Mesothelial cell of epicardium (in vitro differentiated cells): ENCODE measurements at regions not wholly inside any gene's neighbourhood (a gene's known extent, or its start where the extent isn't known, plus 50 kb on each side); places are given as distances from the start of the nearest gene placed in this dataset.

ENCODE experiments used
- DNase-seq, 2 experiments: peaks; one replicate each; pipeline ENCODE4 v3.0.0; 2021; ENCODE audit warnings: low spot score in 2 of 2; ENCODE audit not compliant: unreplicated experiment in 2 of 2
- H3K27ac Mint-ChIP-seq: 2 replicates; pipeline ENCODE4 v1.8.0; 2021; ENCODE audit warnings: mixed read lengths
- H3K27me3 Mint-ChIP-seq: 2 replicates; pipeline ENCODE4 v1.8.0; 2021; ENCODE audit warnings: low read depth, mixed read lengths
- H3K36me3 Mint-ChIP-seq: 2 replicates; pipeline ENCODE4 v1.8.0; 2021; ENCODE audit warnings: mixed read lengths
- H3K4me1 Mint-ChIP-seq: 2 replicates; pipeline ENCODE4 v1.8.0; 2021; ENCODE audit warnings: mixed read lengths
- H3K4me3 Mint-ChIP-seq: 2 replicates; pipeline ENCODE4 v1.8.0; 2021; ENCODE audit warnings: mild to moderate bottlenecking, moderate library complexity, mixed read lengths
- H3K9me3 Mint-ChIP-seq: 2 replicates; pipeline ENCODE4 v1.8.0; 2021; ENCODE audit warnings: mixed read lengths
- CTCF ChIP-seq: fragments of 200-600 bp; sonication (generic); IDR thresholded peaks from one replicate; pipeline ENCODE4 v1.5.0; 2021; ENCODE audit warnings: antibody characterized with exemption; ENCODE audit not compliant: unreplicated experiment

- Mint-ChIP-seq H3K27ac (no peak overlapping the region), H3K27me3 (no peaks in the 10 kb centered on the region), H3K4me3 (no peak overlapping the region), H3K9me3 (peaks cover 3% of the 10 kb centered on the region), H3K4me1 (no peaks in the 10 kb centered on the region), H3K36me3 (no peaks in the 10 kb centered on the region)
- no peak for TF ChIP-seq CTCF
- DNase-seq: no peak
Observed at GRCh38 chr7:124208642-124209041, 175.8 kb upstream of the TMEM229A start.

DNA sequence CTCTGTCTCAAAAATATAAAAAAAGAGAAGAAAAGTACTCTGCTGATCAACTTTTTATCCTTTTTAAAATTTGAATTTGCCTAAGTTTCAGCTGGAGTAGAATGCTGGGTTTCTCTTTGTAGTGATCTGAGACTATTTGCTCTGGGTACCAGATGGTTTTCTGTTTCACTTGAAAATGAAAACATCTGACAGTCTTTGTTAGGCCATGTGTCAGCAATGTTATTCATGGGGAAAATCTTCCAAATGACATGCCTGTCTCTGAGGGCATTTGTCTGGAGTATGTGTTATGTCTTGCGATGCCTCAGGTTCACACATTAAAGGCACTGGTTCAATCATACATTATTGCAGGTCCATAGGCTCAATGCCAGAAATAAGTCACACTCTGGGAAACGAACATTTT is 175.3 kb upstream of the TMEM229A start:
- no peak for DNase-seq
- H3K4me3 Mint-ChIP-seq: no peak overlapping the region
- H3K27ac Mint-ChIP-seq: no peak overlapping the region
- H3K36me3 Mint-ChIP-seq: no peaks in the 10 kb centered on the region
- TF ChIP-seq CTCF: no peak
- H3K27me3 Mint-ChIP-seq: no peaks in the 10 kb centered on the region
- H3K4me1 Mint-ChIP-seq: no peaks in the 10 kb centered on the region
- H3K9me3 Mint-ChIP-seq: peaks cover 3% of the 10 kb centered on the region

DNA sequence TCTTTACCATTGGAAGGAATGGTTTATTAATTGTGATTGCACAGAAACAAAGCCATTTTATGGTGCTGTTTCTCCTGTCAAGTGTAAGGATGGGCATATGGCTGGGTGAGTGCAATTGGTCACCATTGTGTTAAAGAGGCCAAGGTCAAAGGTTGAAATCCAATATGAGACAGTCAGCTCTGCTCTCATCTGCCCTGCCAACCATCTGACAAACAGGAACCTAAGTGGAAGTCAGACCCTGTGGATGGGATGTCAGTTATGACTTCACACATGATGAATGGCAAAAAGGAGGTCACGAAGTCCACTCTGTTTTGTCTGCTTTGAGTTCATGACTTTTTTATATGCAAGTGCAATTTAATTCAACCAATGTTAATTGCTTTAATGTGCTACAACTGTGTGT is 172.7 kb upstream of the TMEM229A start:
- no peaks in the 10 kb centered on the region for H3K36me3 Mint-ChIP-seq
- no peak for DNase-seq
- no peaks in the 10 kb centered on the region for H3K27me3 Mint-ChIP-seq
- no peak overlapping the region for H3K4me3 Mint-ChIP-seq
- no peak overlapping the region for H3K27ac Mint-ChIP-seq
- no peaks in the 10 kb centered on the region for H3K9me3 Mint-ChIP-seq
- H3K4me1 Mint-ChIP-seq: no peaks in the 10 kb centered on the region
- TF ChIP-seq CTCF: no peak

- Mint-ChIP-seq H3K9me3 (no peaks in the 10 kb centered on the region), H3K27ac (no peak overlapping the region), H3K36me3 (no peaks in the 10 kb centered on the region), H3K4me1 (no peaks in the 10 kb centered on the region), H3K4me3 (no peak overlapping the region), H3K27me3 (no peaks in the 10 kb centered on the region)
- no peak for TF ChIP-seq CTCF
- no peak for DNase-seq
Observed at GRCh38 chr7:124202546-124202945, 169.7 kb upstream of the TMEM229A start.

GRCh38 chr7:124201768-124202349 is 169.0 kb upstream of the TMEM229A start:
- no peak for TF ChIP-seq CTCF
- Mint-ChIP-seq H3K4me3 (no peak overlapping the region), H3K27me3 (no peaks in the 10 kb centered on the region), H3K4me1 (no peaks in the 10 kb centered on the region), H3K9me3 (no peaks in the 10 kb centered on the region), H3K36me3 (no peaks in the 10 kb centered on the region), H3K27ac (no peak overlapping the region)
- DNase-seq: no peak

DNA sequence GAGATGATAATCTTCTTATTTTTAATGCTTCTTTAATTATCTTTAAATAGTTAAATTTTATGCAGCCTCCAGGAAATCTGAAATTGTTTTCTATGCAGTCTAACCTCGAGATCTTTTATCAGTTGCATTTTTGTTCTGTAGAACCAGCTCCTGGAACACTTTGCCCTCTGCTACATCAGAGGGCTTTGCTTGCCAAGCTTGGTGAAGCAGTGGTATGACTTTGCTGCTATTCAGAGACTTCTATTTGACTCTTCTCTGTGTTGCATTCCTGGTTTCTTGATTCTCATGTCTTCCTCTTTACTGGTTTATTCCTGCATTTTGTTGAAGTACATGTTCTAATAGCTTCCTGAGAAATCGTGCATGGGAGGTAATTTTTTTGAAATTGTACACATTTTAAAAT is 163.7 kb upstream of the TMEM229A start:
- no peak overlapping the region for H3K27ac Mint-ChIP-seq
- H3K4me1 Mint-ChIP-seq: no peaks in the 10 kb centered on the region
- H3K9me3 Mint-ChIP-seq: no peaks in the 10 kb centered on the region
- DNase-seq: no peak
- H3K4me3 Mint-ChIP-seq: no peak overlapping the region
- peaks cover 2% of the 10 kb centered on the region for H3K27me3 Mint-ChIP-seq
- no peaks in the 10 kb centered on the region for H3K36me3 Mint-ChIP-seq
- no peak for TF ChIP-seq CTCF
